NCI-H1048 (cell line): ENCODE measurements at regions not wholly inside any gene's neighbourhood (a gene's known extent, or its start where the extent isn't known, plus 50 kb on each side); places are given as distances from the start of the nearest gene placed in this dataset.
A peak's percentile ranks its signal among the peaks of the same experiment; 100 is the strongest.

Experiments
- DNase-seq: peaks from one replicate; lab custom pipeline; 2025; lab: John Stamatoyannopoulos, UW

DNA sequence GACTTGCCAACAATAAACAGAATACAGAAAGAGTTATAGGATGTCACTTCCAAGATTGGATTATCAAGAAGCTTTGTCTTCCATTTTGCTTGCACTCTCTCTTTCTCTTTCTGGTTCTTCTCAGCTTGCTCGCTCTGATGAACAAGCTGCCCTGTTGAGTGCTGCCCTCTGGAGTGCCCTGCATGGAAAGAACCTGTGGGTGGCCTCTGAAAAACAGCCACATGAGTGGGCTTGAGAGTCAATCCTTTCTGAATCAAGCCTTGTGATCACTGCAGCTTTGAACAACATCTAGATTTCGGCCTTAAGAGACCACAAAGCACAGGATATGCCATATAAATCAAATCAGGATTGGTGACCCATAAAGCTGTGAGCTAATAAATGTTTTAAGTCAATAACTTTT, 185.1 kb downstream of the KIF2B start:
- DNase-seq = no peak

- DNase-seq = no peak
Observed at GRCh38 chr17:54009502-54009901, 186.8 kb downstream of the KIF2B start.

DNA sequence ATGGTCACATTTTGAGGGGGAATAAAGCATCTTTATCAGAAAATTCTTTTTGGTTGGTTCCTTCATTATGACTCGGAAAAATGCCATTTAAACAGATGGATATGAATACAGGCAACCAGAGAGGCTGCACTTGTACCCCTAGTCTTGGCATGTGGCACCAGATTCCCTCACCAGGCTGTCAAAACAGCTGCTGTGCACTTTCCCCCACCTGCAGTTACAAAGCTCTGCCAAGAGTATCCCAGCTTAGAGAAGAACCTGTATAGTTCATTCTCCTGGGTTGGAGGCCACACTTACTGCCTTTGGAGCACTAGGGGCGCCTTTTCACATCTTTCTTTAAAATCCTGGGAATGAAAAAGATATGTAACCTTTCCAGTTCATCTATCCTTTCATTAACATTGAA, 190.3 kb downstream of the KIF2B start:
- DNase-seq = no peak

- DNase-seq = no peak
Observed at GRCh38 chr17:54015734-54016133, 193.0 kb downstream of the KIF2B start.

GRCh38 chr17:54021418-54021817, 198.7 kb downstream of the KIF2B start:
- no peak for DNase-seq

DNA sequence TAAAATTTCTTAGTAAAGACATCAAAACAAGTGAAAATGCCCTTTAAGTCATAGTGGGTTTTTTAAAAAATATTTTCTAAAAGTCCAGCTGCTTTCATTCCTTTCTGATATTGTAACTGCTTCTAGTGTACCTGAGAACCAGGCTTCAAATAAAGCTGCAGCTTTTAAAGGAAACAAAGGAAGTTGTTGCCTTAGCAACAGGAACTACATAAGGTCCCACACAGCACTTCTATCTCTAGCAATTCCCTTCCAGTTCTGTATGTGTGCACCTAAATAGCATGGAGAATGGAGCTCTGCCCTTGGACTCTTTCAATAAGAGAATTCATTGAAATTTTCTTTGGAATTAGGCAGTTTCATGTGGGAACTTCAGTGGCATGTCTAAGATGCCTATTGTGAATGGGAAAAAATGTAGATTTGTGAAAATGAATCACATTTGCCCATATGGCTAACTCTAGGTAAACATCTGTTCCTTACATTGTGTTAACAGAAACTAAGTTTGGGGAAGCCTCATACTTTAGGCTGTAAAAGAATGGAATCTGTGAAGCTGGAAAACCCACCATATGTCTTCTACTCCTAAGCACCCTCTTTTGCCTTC, 206.4 kb downstream of the KIF2B start:
- no peak for DNase-seq

GRCh38 chr17:54029986-54030385, 207.3 kb downstream of the KIF2B start:
- no peak for DNase-seq

GRCh38 chr17:54046570-54046969, 223.8 kb downstream of the KIF2B start:
- DNase-seq = no peak

DNA sequence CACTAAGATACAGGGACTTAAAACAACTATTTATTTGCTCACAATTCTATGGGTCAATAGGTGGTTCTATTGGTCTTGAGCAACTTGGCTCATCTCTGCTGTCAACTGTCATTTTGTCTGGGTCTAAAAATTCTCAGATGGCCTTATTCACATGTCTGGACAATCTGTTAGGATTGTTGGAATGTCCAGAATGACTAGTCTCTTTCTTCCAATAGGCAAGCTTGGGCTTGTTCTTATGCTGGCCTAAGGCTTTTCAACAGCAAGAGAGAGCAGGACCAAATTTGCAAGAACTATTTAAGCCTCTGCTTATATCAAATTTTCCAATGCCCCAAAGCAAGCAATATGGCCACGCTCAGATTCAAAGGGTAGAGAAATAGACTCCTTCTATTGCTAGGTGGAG, 240.9 kb downstream of the KIF2B start:
- DNase-seq = no peak

DNA sequence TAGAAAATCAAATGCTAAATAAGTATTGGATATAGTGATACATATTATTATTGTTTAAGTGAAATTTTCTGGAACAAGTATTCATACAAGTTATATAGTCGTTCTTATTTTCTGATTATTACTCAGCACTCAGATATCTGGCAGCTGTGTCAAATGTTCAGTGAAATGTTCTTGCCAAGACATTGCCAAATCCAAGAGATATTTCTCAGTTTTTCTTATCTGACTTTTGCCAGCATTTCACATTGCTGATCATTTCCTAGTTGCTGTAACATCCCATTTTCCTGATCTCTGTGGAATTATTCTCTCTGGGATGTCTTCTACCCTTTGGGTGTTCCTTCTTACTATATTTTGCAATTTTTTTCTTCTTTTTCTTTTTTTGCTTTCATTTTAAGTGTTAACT, 262.3 kb downstream of the KIF2B start:
- no peak for DNase-seq

DNA sequence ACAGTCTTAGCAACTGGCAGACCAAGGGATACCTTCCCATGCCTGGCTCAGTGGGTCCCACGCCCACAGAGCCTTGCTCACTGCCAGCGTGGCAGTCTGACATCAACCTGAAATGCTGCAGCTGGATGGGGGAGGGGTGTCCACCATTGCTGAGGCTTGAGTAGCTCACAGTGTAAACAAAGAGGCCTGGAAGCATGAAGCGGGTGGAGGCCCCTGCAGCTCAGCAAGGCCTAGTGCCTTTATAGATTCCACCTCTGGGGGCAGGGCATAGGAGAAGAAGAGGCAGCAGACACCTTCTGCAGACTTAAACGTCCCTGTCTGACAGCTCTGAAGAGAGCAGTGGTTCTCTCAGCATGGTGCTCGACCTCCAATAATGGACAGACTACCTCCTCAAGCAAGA, 263.2 kb downstream of the KIF2B start:
- no peak for DNase-seq

GRCh38 chr17:54096216-54096615, 273.5 kb downstream of the KIF2B start:
- no peak for DNase-seq

- DNase-seq = no peak
Observed at GRCh38 chr17:54099221-54099620, 276.5 kb downstream of the KIF2B start.

GRCh38 chr17:54102246-54102645, 279.5 kb downstream of the KIF2B start:
- no peak for DNase-seq

- DNase-seq = no peak
Observed at GRCh38 chr17:54111576-54111975, 288.8 kb downstream of the KIF2B start.

DNA sequence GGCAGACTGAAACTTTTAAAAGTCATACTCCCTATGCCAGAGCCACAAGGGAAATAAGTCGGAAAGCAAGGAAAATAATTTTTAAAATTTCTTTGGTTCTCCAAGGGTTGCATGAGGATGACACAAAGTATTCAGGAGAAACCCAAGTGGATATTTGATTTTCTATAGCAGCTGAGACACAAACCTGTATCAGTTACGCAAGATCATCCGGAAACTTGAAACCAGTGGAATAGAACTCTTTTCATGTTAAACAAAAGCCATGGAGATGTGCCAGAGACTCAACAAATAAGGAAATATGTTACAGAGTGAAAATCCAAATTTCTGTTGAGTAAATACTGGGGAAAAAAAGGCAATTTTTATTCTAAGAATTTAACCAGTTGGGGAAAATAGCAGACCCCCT, 294.7 kb downstream of the KIF2B start:
- no peak for DNase-seq

DNA sequence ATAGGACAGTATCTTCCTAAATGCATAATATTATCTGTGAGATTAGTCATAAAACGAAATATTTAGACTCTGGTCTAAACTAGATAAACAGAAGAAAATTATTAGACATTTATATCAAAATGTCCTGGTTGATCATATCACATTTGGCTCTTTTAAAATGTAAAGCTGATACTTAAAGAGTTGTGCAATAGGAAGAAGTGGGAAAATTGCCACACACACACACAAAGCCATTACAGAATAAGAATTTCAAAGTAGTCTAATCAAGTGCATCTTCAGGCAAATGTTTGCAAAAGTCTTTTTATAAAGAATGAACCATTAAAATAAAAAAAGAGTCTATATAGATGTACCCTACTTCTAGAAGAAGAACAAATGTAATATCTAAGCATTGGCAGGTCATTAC, 301.7 kb downstream of the KIF2B start:
- no peak for DNase-seq

DNA sequence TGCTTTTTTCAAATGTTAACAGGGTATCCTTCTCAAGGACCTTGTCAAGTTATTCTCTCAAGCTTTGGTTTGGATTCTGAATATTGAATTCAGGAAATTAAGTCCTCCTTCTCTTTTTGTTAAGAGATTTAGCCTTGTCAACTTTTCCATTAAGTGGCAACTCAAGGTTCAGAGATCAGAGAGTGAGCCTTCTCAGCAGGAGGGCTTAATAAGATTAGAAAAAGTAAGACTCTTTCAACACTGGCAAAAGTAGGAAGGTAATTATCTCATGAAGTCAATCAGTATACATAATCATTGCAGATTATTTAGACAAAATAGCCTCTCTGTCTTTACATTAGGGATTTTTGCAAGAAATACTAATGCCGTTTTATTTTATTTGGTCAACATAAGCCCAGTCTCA, 330.7 kb downstream of the KIF2B start:
- DNase-seq = no peak

DNA sequence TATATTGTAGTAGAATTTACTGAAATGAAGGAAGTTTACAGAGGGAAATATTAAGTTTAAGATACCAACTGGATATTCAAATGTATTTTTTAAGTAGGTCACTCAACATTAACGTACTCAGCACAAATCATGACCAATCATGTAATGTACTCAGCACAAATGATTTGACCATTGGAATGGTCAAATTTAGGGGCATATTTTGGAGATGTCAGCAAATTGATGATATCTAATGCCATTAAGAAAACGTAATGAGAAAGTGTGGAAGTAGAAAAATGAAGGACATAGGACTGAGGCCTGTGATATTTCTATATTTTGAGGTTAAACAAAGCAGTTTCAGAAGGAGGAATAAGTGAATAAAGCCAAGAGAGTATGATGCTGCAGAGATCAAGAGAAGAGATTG, 334.8 kb downstream of the KIF2B start:
- DNase-seq = no peak

DNA sequence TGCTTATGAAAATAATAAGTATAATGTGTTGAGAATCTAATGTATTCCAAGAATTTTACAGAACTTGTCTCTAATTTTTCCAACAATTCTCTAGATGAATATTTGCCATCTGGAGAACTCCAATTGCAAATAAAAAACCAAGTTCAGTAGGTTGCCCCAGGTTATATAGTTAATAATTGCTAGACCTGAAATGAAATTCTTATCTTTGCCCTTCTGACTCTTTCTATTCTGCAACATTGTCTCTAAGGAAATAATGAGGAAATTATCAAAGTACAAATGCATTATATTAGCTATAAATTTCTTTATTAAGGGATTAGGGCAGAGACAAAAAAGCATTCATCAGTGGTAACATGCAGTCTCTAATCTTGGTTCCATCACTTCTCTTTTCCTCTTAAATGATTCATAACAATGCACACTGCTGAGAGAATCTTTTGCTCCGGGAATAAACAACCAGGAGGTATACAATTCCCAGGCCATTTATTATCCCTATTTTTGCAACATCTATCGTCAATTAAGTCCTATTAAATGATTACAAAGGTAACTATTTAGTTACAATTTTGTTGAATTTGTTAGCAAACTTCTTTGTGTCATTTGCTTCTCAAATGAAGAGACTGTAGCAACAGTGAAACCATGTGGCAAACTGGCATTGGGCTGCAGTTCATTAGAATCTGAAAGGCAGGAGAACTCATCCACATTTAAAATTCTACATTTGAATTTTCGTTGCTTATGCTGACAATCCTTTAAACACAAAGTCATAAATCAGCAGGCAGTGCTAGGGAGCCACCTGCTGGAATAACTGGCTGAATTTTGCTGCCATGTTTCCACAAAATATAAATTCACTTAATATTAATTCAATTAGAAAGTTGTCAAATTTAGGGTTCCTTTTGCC, 349.6 kb downstream of the KIF2B start:
- DNase-seq = peak; percentile 32

DNA sequence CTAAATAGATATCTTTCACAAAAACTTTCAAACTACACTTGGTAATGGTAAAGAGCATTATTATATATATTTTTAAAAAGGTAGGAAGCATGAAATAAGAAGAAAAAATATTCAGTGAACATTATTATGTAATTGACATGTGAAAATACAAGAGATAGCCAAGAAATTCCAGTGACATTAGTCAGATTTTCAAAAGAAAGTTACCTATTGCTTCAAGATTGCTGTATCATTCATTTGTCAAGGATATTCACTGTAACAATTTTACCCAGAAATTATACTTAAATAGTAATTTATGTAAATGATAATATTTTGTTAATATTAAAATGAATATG, 350.2 kb downstream of the KIF2B start:
- DNase-seq = no peak

DNA sequence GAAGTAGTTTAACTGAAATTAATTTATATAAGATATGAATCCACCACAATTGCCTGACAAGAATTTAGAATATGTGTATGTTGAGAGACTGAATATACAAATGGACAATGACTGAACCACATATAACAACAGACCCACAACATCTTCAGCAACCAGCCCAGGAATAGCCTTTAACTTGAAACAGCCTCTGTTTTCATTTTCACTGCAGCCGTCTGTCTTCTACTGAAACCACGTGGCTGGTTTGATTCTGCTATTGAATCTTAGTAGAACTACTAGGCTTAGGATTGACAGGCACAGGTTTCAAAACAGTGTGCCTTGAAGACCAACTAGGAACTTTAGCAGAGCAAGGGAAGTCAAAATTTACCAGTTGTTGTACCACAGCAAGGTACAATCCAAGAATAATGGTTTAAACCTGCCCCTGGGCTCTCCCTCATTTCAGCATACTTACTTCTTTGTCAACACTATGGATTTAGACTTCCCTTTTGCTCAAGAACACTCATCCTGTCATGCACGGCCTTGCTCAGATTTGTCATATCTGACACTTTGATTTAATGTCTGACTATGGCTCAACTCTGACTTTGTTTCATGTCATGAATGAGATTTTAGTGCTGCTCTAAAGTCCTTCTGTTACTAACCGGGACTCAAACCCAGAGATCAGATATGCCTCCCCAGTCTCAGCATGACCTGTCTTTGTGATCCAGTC, 355.0 kb downstream of the KIF2B start:
- no peak for DNase-seq

- no peak for DNase-seq
Observed at GRCh38 chr17:54180950-54181349, 358.2 kb downstream of the KIF2B start.
